Sigmoid colon (tissue), 6 donors: ENCODE measurements at regions not wholly inside any gene's neighbourhood (a gene's known extent, or its start where the extent isn't known, plus 50 kb on each side); places are given as distances from the start of the nearest gene placed in this dataset.

ENCODE experiments used
- DNase-seq: peaks from one replicate; pipeline ENCODE4 v3.0.0-alpha.2; 2019
- H3K27ac ChIP-seq, 4 donors: fragments of 200-600 bp; sonication (generic); one replicate each; pipeline ENCODE4 v1.5.1; 2016 to 2019; ENCODE audit warnings: mild to moderate bottlenecking in 1 of 4
- H3K27me3 ChIP-seq, 3 donors: fragments of 200-600 bp; sonication (generic); one replicate each; pipeline ENCODE4 v1.5.1; 2019; ENCODE audit warnings: mild to moderate bottlenecking in 1 of 3
- H3K36me3 ChIP-seq, 4 donors: fragments of 200-600 bp; sonication (generic); one replicate each; pipeline ENCODE4 v1.5.1; 2016 to 2019
- H3K4me1 ChIP-seq, 4 donors: fragments of 200-600 bp; sonication (generic); one replicate each; pipeline ENCODE4 v1.5.1; 2017 to 2019
- H3K4me3 ChIP-seq, 4 donors: fragments of 200-600 bp; sonication (generic); one replicate each; pipeline ENCODE4 v1.5.1; 2017 to 2019; ENCODE audit warnings: mild to moderate bottlenecking in 2 of 4, moderate library complexity in 1 of 4
- H3K9me3 ChIP-seq, 4 donors: fragments of 200-600 bp in 3 of 4; sonication (generic) in 3 of 4; one replicate each; pipeline versions ENCODE4 v1.5.1 to v1.6.1; 2013 to 2019
- CTCF ChIP-seq, 4 experiments: fragments of 450-650 bp in 3 of 4; fragments of 200-600 bp in 1 of 4; IDR thresholded peaks; one replicate each; pipeline ENCODE4 v1.5.1; 2016 to 2019; ENCODE audit warnings: antibody characterized with exemption in 4 of 4, mild to moderate bottlenecking in 3 of 4, moderate library complexity in 2 of 4
- EP300 ChIP-seq, 4 donors: sonication (generic); formaldehyde crosslinking; IDR thresholded peaks; one replicate each; pipeline ENCODE4 v1.6.1; 2017; ENCODE audit warnings: antibody characterized with exemption in 4 of 4
- POLR2A ChIP-seq, 2 donors: fragments of 450-650 bp; IDR thresholded peaks; one replicate each; pipeline ENCODE4 v1.6.1; 2016; ENCODE audit warnings: antibody characterized with exemption in 2 of 2, mild to moderate bottlenecking in 2 of 2, moderate library complexity in 2 of 2
- POLR2AphosphoS5 ChIP-seq, 4 donors: sonication (generic); formaldehyde crosslinking; IDR thresholded peaks; one replicate each; pipeline ENCODE4 v1.6.1; 2017; ENCODE audit warnings: antibody characterized with exemption in 4 of 4
- WGBS, 2 donors: extraction: QIAGEN DNeasy Blood & Tissue Kit; methylation state at CpG; one replicate each; pipeline ENCODE4 v1.1.7; 2013; 5-methylcytosine and 5-hydroxymethylcytosine counted together
- intact Hi-C: fragments of 100-400 bp; cut with DNase I; formaldehyde crosslinking; loops from one replicate; pipeline ENCODE4 v1.15.1; 2023
- donor health status: healthy with polysubstance abuse.
- donor health status: healthy.

GRCh38 chr7:17530244-17530643 is 231.8 kb downstream of the AHR start:
- Histone ChIP-seq H3K9me3 (no peaks in the 10 kb centered on the region), H3K27ac (no peak overlapping the region), H3K27me3 (no peaks in the 10 kb centered on the region), H3K4me1 (no peaks in the 10 kb centered on the region), H3K4me3 (no peak overlapping the region), H3K36me3 (no peaks in the 10 kb centered on the region)
- no peak for DNase-seq
- intact Hi-C loops = no loop called here
- 86 to 90% methylated on average over 2 of the region's 2 CpGs for WGBS, 2 donors
- TF ChIP-seq POLR2AphosphoS5 (IDR thresholded peaks at IDR 0.05) = no peak

- DNase-seq = no peak
- Histone ChIP-seq H3K27me3 (no peaks in the 10 kb centered on the region), H3K9me3 (no peaks in the 10 kb centered on the region), H3K4me1 (no peaks in the 10 kb centered on the region), H3K36me3 (no peaks in the 10 kb centered on the region), H3K27ac (no peak overlapping the region), H3K4me3 (no peak overlapping the region)
- intact Hi-C loops = no loop called here
- 66 to 74% methylated on average over 5 of the region's 5 CpGs for WGBS, 2 donors
- TF ChIP-seq POLR2AphosphoS5 (IDR thresholded peaks at IDR 0.05) = no peak
- TF ChIP-seq POLR2A (IDR thresholded peaks at IDR 0.05) = no peak
- peak in 1 of 4 experiments; percentile 12 for TF ChIP-seq CTCF (IDR thresholded peaks at IDR 0.05)
Measured at GRCh38 chr7:17530741-17531421, 232.4 kb downstream of the AHR start.

GRCh38 chr7:17532861-17533404 is 234.5 kb downstream of the AHR start:
- intact Hi-C loops = no loop called here

GRCh38 chr7:17534348-17534747 is 235.9 kb downstream of the AHR start:
- H3K4me3 ChIP-seq = no peak overlapping the region
- no peaks in the 10 kb centered on the region for H3K9me3 ChIP-seq
- no peaks in the 10 kb centered on the region for H3K36me3 ChIP-seq
- intact Hi-C loops = no loop called here
- TF ChIP-seq POLR2A (IDR thresholded peaks at IDR 0.05) = no peak
- no peak for TF ChIP-seq CTCF (IDR thresholded peaks at IDR 0.05)
- TF ChIP-seq EP300 (IDR thresholded peaks at IDR 0.05) = no peak
- TF ChIP-seq POLR2AphosphoS5 (IDR thresholded peaks at IDR 0.05) = no peak
- DNase-seq = no peak
- no peak overlapping the region for H3K27ac ChIP-seq
- WGBS, 2 donors = 63 to 65% methylated on average over 3 of the region's 3 CpGs
- H3K4me1 ChIP-seq = no peaks in the 10 kb centered on the region
- no peaks in the 10 kb centered on the region for H3K27me3 ChIP-seq

More at GRCh38 chr7:17532861-17533404, 234.5 kb downstream of the AHR start:
- Histone ChIP-seq H3K4me3 (no peak overlapping the region), H3K4me1 (no peaks in the 10 kb centered on the region), H3K36me3 (no peaks in the 10 kb centered on the region), H3K27ac (no peak overlapping the region), H3K27me3 (no peaks in the 10 kb centered on the region), H3K9me3 (no peaks in the 10 kb centered on the region)
- DNase-seq = no peak
- 67 to 76% methylated on average over 2 of the region's 2 CpGs for WGBS, 2 donors
- no peak for TF ChIP-seq CTCF (IDR thresholded peaks at IDR 0.05)
- no peak for TF ChIP-seq POLR2A (IDR thresholded peaks at IDR 0.05)
- TF ChIP-seq EP300 (IDR thresholded peaks at IDR 0.05) = no peak
- TF ChIP-seq POLR2AphosphoS5 (IDR thresholded peaks at IDR 0.05) = no peak

GRCh38 chr7:17535776-17536175 is 237.3 kb downstream of the AHR start:
- H3K27ac ChIP-seq = no peak overlapping the region
- TF ChIP-seq CTCF (IDR thresholded peaks at IDR 0.05) (no peak), POLR2A (IDR thresholded peaks at IDR 0.05) (no peak), EP300 (IDR thresholded peaks at IDR 0.05) (no peak), POLR2AphosphoS5 (IDR thresholded peaks at IDR 0.05) (no peak)
- no peak for DNase-seq
- H3K36me3 ChIP-seq = no peaks in the 10 kb centered on the region
- no peaks in the 10 kb centered on the region for H3K9me3 ChIP-seq
- WGBS, 2 donors = 69 to 74% methylated on average over 1 of the region's 1 CpG
- intact Hi-C loops = no loop called here
- H3K4me3 ChIP-seq = no peak overlapping the region
- H3K4me1 ChIP-seq = no peaks in the 10 kb centered on the region
- no peaks in the 10 kb centered on the region for H3K27me3 ChIP-seq
